ENCODE measurements at regions not wholly inside any gene's neighbourhood (a gene's known extent, or its start where the extent isn't known, plus 50 kb on each side); places are given as distances from the start of the nearest gene placed in this dataset.
"Not testable (repeated sequence)": the region's sequence is repeated elsewhere in the genome, so short reads cannot be mapped to it uniquely, and the experiment has no call there.

GRCh38 chr13:66237411-66238062 lies 992.6 kb downstream of the PCDH9 start:
- DNase-seq (ENCODE audit: low read depth), result no peak

GRCh38 chr13:66234159-66234558 lies 996.0 kb downstream of the PCDH9 start:
- DNase-seq (ENCODE audit: low read depth), result no peak

GRCh38 chr13:66231958-66232357 lies 998.2 kb downstream of the PCDH9 start:
- not testable (repeated sequence) for DNase-seq (ENCODE audit: low read depth)

- DNase-seq (ENCODE audit: low read depth), result no peak
Observed at GRCh38 chr13:66225072-66225471, 1005.1 kb downstream of the PCDH9 start.

GRCh38 chr13:66224663-66225062 lies 1005.5 kb downstream of the PCDH9 start:
- no peak for DNase-seq (ENCODE audit: low read depth)

- DNase-seq (ENCODE audit: low read depth), result no peak
Observed at GRCh38 chr13:66222926-66223325, 1007.2 kb downstream of the PCDH9 start.

GRCh38 chr13:66222127-66222526 lies 1008.0 kb downstream of the PCDH9 start:
- no peak for DNase-seq (ENCODE audit: low read depth)

GRCh38 chr13:66219506-66219905 lies 1010.6 kb downstream of the PCDH9 start:
- DNase-seq (ENCODE audit: low read depth), result no peak

- DNase-seq (ENCODE audit: low read depth), result no peak
Observed at GRCh38 chr13:66218583-66218982, 1011.6 kb downstream of the PCDH9 start.

GRCh38 chr13:66216728-66217127 lies 1013.4 kb downstream of the PCDH9 start:
- DNase-seq (ENCODE audit: low read depth), result no peak

- DNase-seq (ENCODE audit: low read depth), result no peak
Observed at GRCh38 chr13:66214467-66214866, 1015.7 kb downstream of the PCDH9 start.

GRCh38 chr13:66212511-66212910 lies 1017.6 kb downstream of the PCDH9 start:
- no peak for DNase-seq (ENCODE audit: low read depth)

- peak; percentile 97 for DNase-seq (ENCODE audit: low read depth)
Observed at GRCh38 chr13:66210677-66211076, 1019.5 kb downstream of the PCDH9 start.

GRCh38 chr13:66208589-66208988 lies 1021.5 kb downstream of the PCDH9 start:
- DNase-seq (ENCODE audit: low read depth), result no peak

- DNase-seq (ENCODE audit: low read depth), result peak; percentile 44
Observed at GRCh38 chr13:66207610-66208009, 1022.5 kb downstream of the PCDH9 start.

- DNase-seq (ENCODE audit: low read depth), result no peak
Observed at GRCh38 chr13:66205807-66206206, 1024.3 kb downstream of the PCDH9 start.

GRCh38 chr13:66200555-66200954 lies 1029.6 kb downstream of the PCDH9 start:
- DNase-seq (ENCODE audit: low read depth), result peak; percentile 34

- no peak for DNase-seq (ENCODE audit: low read depth)
Observed at GRCh38 chr13:66195238-66195637, 1034.9 kb downstream of the PCDH9 start.

GRCh38 chr13:66189986-66190385 lies 1040.2 kb downstream of the PCDH9 start:
- no peak for DNase-seq (ENCODE audit: low read depth)

GRCh38 chr13:66180836-66181235 lies 1049.3 kb downstream of the PCDH9 start:
- DNase-seq (ENCODE audit: low read depth), result peak; percentile 7

GRCh38 chr13:66171920-66172319 lies 1058.2 kb downstream of the PCDH9 start:
- DNase-seq (ENCODE audit: low read depth), result no peak

GRCh38 chr13:66162470-66162869 lies 1067.7 kb downstream of the PCDH9 start:
- DNase-seq (ENCODE audit: low read depth), result no peak

- DNase-seq (ENCODE audit: low read depth), result no peak
Observed at GRCh38 chr13:66159511-66159910, 1070.6 kb downstream of the PCDH9 start.

- peak; percentile 54 for DNase-seq (ENCODE audit: low read depth)
Observed at GRCh38 chr13:66154976-66155375, 1075.2 kb downstream of the PCDH9 start.

Data from iris pigment epithelial cell (primary cell).